ENCODE measurements at regions not wholly inside any gene's neighbourhood (a gene's known extent, or its start where the extent isn't known, plus 50 kb on each side); places are given as distances from the start of the nearest gene placed in this dataset.

DNA sequence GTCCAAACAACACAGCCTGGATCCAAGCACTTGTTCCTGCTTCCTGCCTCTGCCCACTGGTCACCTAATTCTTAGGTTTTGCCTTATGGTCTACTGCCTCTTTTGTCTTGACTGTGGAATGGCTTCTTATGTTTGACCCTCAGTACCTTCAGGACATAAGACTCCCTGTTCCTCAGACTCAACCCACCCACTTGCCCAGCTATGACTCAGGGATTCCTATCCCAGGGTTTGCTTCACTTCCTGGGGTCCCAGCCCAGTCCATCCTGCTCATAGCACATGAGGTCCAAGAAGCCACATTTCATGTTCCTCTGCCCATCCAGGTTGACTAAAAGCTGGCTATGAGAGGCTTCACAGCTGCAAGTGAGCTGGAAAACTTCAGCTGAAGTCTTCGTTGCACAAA, 320.9 kb upstream of the CDH5 start:
- no peak overlapping the region for H3K4me3 ChIP-seq (ENCODE audit: low read depth, low read length)
- TF ChIP-seq, protein P1, sequence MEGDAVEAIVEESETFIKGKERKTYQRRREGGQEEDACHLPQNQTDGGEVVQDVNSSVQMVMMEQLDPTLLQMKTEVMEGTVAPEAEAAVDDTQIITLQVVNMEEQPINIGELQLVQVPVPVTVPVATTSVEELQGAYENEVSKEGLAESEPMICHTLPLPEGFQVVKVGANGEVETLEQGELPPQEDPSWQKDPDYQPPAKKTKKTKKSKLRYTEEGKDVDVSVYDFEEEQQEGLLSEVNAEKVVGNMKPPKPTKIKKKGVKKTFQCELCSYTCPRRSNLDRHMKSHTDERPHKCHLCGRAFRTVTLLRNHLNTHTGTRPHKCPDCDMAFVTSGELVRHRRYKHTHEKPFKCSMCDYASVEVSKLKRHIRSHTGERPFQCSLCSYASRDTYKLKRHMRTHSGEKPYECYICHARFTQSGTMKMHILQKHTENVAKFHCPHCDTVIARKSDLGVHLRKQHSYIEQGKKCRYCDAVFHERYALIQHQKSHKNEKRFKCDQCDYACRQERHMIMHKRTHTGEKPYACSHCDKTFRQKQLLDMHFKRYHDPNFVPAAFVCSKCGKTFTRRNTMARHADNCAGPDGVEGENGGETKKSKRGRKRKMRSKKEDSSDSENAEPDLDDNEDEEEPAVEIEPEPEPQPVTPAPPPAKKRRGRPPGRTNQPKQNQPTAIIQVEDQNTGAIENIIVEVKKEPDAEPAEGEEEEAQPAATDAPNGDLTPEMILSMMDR (IDR thresholded peaks at IDR 0.05; ENCODE audit: control insufficient read depth, extremely low read depth, insufficient read depth): no peak
- DNase-seq (ENCODE audit: low read depth): no peak

DNA sequence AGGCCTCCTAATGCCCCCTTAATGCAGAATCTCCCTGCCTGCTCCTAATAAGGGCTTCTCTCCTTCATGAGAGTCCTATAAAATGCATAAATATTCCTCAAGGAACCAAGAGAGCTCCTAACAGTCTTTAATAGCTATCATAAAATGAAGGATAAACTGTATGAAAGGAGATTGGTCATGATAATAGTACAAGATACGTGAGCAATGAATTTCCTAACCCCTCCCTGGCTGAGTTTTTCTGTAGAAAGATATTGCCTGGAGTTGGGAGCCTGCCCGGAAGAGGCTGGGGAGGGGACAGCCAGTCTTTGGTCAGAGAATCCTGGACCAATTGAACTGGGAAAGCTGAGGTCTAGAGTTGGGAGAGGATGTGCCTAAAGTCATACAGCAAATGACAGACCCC, 321.9 kb upstream of the CDH5 start:
- H3K4me3 ChIP-seq (ENCODE audit: low read depth, low read length): no peak overlapping the region
- TF ChIP-seq, protein P1 (IDR thresholded peaks at IDR 0.05; ENCODE audit: control insufficient read depth, extremely low read depth, insufficient read depth): no peak
- DNase-seq (ENCODE audit: low read depth): no peak

DNA sequence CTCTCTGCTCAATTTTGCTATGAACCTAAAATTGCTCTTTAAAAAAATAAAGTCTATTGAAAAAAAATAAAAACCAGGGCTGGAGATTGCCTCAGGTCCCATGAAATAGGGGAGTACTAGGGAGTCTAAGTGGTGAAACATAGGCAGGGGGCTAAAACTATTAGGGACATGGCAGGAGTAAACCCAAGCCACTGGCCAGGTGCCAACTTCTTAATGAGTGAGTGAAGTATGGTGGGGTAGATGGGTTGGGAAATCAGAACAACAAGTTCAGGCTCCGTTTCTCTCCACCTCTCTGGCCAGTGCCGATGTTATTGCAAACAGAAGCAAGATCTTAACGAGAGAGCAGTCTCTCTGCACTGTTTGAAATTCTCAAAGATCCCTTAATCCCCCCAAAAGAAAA, 322.4 kb upstream of the CDH5 start:
- no peak for DNase-seq (ENCODE audit: low read depth)
- H3K4me3 ChIP-seq (ENCODE audit: low read depth, low read length): no peak overlapping the region
- TF ChIP-seq, protein P1 (IDR thresholded peaks at IDR 0.05; ENCODE audit: control insufficient read depth, extremely low read depth, insufficient read depth): no peak

DNA sequence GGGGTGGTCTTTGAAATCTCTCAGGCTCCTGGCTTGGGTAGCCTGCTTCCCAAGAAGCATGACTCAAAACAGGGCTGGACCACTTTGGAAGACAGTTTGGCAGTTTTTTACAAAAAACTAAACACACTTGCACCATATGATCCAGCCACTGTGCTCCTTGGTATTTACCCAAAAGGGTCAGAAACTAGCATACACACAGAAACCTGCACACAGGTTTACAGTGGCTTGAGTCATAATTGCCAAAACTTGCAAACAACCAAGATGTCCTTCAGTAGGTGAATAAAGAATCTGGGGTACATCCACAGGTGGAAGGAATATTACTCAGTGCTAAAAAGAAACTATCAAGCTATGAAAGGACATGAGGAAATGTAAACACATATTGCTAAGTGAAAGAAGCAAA, 323.2 kb upstream of the CDH5 start:
- DNase-seq (ENCODE audit: low read depth): no peak
- TF ChIP-seq, protein P1 (IDR thresholded peaks at IDR 0.05; ENCODE audit: control insufficient read depth, extremely low read depth, insufficient read depth): no peak

DNA sequence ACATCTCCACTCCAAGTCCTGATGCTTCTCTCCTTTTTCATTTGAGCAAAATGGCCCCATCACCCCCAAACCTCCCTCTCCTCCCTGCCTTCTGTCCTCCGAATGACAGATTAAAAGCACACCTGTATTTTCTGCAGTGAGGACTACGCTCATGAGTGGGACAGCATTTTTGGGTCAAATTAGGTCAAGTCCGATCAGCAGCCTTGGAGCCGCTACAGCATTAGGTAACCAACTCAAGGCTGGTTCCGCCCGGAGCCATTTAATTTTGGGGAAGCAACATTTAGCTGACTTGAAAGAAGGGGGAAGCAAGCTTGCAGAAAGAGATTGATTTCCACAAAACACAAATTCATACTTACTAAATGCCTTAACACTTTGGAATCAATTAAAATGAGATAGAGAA, 324.1 kb upstream of the CDH5 start:
- TF ChIP-seq, protein P1 (IDR thresholded peaks at IDR 0.05; ENCODE audit: control insufficient read depth, extremely low read depth, insufficient read depth): no peak
- DNase-seq (ENCODE audit: low read depth): no peak
- H3K4me3 ChIP-seq (ENCODE audit: low read depth, low read length): no peak overlapping the region

More for the DNA sequence above, 323.2 kb upstream of the CDH5 start:
- no peak overlapping the region for H3K4me3 ChIP-seq (ENCODE audit: low read depth, low read length)

DNA sequence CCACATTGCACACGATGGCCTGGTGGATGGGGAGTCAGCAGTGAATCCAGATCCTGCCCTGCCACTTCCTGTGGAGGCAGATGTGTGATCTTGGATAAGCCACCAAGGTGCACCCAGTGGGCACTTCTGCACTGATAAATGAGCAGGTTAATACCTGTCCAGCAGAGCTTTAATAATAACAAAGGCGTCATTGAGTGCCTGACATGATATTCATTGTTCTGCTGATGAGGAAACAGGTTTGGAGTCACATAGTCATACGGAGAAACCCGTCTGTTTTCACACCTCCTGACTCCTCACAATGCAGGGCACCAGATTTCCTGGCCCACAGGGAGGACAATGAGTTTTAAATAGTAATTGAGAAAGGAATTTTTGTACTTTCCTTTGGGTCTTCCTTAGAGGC, 324.6 kb upstream of the CDH5 start:
- no peak for DNase-seq (ENCODE audit: low read depth)
- TF ChIP-seq, protein P1 (IDR thresholded peaks at IDR 0.05; ENCODE audit: control insufficient read depth, extremely low read depth, insufficient read depth): no peak

DNA sequence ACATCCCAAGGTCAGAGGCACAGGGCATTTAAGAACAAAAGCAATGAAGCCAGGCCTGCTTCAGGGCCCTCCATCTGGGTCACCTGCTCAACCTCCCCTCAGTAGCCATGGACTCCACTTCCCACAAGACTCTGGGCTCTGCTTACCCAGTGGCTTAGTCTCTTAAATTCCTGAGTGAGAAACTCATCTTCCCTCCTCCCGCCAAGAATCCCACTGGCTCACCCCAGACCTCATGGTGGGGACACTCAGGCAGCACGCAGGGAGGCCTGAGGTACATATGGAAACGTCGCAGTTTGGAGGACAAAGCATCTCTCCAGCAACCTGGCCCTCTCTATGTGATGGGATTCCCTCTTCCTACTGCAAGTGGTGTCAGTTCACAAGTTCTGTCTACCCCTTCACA, 326.7 kb upstream of the CDH5 start:
- TF ChIP-seq, protein P1 (IDR thresholded peaks at IDR 0.05; ENCODE audit: control insufficient read depth, extremely low read depth, insufficient read depth): no peak
- H3K4me3 ChIP-seq (ENCODE audit: low read depth, low read length): no peak overlapping the region
- DNase-seq (ENCODE audit: low read depth): no peak

More for the DNA sequence above, 324.6 kb upstream of the CDH5 start:
- no peak overlapping the region for H3K4me3 ChIP-seq (ENCODE audit: low read depth, low read length)
